HG03565 (cell line): ENCODE measurements at regions not wholly inside any gene's neighbourhood (a gene's known extent, or its start where the extent isn't known, plus 50 kb on each side); places are given as distances from the start of the nearest gene placed in this dataset.

Experiments
- ATAC-seq: cut with Tn5 transposase; IDR thresholded peaks from one replicate; pipeline ENCODE4 v1.9.1; 2021; ENCODE audit warnings: mild to moderate bottlenecking, moderate library complexity; ENCODE audit not compliant: unreplicated experiment

DNA sequence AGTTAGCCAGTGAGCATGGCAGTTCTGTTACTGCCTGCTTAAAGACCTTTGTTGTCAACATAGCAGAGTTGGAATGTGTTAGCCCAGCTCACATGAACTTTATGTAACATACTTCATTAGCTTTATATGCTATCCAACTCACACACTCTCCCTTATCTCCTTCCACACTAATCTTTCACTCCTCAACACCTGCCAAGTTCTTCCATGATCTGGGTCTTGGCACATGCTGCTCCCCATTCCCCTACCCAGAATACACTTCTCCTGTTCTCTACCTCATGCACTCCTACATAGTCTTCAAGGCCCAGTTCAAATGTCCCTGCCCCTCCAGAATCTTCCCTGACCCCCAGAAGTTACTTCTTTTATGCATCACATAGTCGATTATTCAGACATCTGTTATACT is 179.3 kb downstream of the KATNAL1 start:
- no peak for ATAC-seq

DNA sequence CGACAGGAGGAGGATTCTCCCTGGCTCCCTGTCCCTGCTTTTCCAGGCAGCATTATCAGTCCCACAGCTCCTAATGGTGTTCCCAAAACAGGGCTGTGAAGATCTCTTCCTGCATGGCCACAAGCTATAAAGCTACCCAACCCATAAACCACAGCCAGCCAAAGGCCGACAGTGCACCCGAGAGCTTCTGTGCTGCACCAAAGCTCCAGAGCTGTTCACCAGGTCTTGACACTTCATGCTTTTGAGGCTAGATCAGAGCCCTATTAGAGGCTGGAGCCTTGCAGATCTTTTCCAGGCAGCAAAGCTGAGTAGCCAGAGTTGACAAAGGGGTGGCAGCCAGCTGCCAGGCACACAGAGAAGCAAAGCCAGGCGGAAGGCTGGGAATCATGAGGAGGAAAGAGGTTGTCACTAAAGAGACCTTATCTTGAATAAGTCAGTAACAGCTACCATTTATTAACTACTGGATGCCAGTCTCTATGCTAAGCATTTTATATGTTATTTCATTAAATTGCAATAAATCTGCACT is 180.4 kb downstream of the KATNAL1 start:
- no peak for ATAC-seq

- ATAC-seq: no peak
Observed at GRCh38 chr13:30125422-30126073, 181.8 kb downstream of the KATNAL1 start.

GRCh38 chr13:30124131-30124768 is 183.1 kb downstream of the KATNAL1 start:
- ATAC-seq: no peak

DNA sequence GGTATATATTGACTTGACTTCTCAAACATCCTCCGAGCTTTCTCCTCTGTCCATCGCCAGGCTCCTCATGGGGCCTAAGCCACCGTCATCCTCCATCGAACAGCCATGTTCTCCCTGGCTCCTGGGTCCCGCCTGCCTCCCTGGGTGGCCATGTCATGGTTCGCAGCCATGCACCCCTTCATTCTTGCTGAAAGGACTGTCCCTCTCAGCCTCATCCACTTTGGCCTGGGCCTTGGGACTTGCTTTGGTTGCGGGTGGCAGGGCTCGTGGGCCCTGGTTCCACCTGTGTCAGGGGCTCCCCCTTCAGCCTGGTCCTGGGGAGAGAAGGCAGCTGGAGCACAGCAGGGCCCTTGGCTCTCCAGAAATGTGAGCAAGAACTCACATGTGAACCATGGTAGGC is 183.8 kb downstream of the KATNAL1 start:
- ATAC-seq: no peak

- no peak for ATAC-seq
Observed at GRCh38 chr13:30121666-30122065, 185.7 kb downstream of the KATNAL1 start.

- ATAC-seq: no peak
Observed at GRCh38 chr13:30121244-30121643, 186.1 kb downstream of the KATNAL1 start.

DNA sequence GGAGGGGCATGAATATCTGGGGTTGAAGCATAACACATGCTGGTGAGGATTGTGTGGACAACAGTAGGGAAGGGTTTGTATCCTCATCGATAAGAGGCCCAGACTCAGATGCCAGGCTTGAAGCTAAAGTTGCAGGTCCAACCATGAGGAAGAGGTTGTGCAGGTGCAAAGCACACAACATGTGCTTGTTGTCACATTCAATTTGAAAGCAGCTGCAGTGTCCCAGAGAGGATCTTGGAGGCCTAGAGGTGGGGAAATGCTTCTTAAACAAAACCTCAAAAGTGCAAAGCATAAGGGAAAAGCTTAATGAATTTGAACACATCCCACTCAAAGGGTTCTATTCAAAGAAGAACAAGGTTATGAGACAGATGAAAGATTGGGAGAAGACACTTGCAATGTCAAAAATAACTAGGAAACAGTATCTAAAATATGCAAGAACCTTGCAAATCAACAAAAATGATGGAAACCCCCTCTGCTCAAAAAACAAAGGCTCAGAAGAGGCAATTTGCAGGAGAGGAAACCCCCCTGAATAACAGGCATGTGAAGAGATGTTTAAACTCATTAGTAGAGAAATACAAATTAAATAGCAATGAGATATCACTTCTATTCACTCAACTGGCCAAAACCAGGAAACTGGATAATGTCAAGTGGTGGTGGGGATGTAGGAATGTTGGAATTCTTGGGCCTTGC is 187.1 kb downstream of the KATNAL1 start:
- no peak for ATAC-seq

- no peak for ATAC-seq
Observed at GRCh38 chr13:30119476-30119875, 187.9 kb downstream of the KATNAL1 start.

DNA sequence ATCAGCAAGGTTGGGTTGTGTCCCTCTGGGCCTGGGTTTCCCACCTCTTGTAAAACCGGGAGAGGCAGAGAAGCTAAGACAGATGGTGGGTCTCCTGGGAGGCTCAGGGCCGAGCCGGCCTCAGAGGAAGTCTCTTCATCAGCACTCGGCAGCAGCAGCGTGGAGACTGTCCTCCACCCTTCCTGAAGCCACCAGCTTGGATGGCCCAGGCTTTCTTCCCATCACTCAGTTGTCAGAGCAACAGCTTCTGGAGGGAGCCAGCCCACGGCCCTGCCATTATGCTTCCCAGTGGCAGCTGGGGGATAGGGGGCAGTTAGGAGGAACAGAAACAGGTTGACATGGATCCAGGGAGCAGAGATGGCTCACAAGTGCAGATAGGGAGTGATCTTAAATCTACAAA is 191.0 kb downstream of the KATNAL1 start:
- ATAC-seq: no peak

DNA sequence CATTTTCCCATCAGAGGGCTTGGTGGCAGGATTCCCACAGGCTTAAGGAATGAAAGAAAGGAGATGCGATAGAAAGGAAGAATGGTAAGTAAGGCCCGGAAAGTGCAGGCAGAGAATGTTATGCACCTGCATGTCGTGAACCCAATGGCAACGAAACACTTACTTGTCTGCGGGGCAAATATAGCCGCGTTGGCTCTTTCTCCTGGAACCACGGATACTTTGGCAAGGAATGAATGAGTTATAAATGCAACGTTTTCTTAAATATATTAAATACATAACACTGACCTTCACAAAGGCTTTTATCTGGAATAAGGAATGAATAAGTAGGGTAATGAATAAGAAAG is 192.1 kb downstream of the KATNAL1 start:
- ATAC-seq: no peak

- peak; percentile 74 for ATAC-seq
Observed at GRCh38 chr13:30114571-30115256, 192.6 kb downstream of the KATNAL1 start.

DNA sequence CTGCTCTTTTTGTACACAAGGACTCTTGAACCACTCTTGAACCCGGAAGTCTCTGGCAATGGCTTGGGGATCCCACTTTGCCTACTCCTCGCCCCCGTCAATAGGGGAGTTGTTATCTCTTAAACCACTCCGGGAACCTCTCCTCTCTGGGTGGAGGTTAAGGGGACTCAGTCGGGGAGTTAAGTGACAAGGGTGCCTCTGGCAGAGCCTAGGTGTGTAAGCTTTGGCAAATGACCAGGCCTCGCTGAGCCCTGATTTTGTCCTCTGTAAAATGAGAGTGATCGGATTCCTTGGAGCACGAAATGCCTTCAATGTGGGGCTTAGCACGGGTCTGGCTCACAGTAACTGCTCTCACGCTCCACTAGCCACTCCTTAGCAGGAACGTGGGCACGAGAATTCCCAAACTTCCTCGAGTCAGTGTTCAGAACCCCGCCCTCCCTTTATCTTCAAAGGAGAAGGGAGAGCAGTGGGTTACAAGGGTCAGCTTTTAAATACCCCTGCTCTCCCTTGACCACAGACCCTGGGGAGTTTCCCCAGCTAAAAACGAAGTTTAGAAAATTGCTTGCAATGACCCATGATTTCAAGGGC is 193.3 kb downstream of the KATNAL1 start:
- ATAC-seq: no peak

DNA sequence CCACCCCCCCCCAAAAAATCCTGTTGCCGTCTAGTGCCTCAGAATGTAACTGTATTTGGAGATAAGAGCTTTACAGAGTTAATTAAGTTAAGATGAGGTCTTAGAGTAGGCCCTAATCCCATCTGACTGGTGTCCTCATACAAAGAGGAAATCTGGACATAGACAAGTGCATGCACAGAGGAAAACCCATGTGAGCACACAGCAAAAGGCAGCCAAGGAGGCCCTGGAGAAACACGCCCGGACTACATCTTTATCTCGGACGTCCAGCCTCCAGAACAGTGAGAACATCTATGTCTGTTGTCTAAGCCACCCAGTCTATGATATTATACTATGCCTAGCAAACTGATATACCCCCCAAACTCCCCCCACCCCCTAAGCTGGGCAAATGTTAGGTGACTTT is 193.8 kb downstream of the KATNAL1 start:
- no peak for ATAC-seq

- peak; percentile 50 for ATAC-seq
Observed at GRCh38 chr13:30112602-30113435, 194.5 kb downstream of the KATNAL1 start.

GRCh38 chr13:30111810-30112209 is 195.5 kb downstream of the KATNAL1 start:
- ATAC-seq: no peak

DNA sequence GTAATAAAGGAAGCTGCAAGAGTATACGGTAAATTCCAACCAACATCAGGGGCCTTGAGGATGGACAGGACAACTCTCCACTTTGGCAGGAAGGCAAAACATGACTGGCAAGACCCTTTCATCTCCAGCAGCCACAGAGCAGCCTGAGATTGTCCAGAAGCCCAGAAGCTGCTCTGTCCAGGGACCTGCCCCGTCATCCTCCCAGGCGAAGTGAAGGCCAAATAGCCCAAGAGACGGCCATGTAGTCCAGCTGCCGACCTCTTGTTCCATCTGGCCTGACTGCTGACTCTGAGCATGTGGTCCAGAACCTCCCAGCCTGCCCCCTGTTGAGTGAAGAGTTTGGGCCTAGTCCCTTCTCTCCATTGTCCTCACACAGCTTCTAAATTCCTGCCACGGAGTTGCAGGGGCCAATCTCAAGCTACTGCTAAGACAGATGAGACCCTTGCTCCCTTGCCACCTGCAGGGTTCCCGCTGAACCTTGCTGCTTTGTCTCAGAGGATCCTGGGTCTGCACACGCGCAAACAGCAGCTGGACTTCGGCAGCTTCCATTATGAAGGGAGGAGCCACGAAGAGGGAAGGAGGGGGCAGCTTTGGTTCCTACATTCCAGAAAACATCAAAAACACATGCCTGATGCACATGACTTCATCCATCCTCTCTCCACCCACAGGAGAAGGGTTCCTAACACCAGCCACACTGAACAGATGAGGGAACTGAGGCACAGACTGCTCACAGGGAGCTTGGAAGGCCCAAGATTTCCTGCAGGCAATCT is 196.9 kb downstream of the KATNAL1 start:
- no peak for ATAC-seq

GRCh38 chr13:30109471-30110135 is 197.7 kb downstream of the KATNAL1 start:
- no peak for ATAC-seq

GRCh38 chr13:30108913-30109237 is 198.5 kb downstream of the KATNAL1 start:
- no peak for ATAC-seq
